ENCODE measurements at regions not wholly inside any gene's neighbourhood (a gene's known extent, or its start where the extent isn't known, plus 50 kb on each side); places are given as distances from the start of the nearest gene placed in this dataset.

DNA sequence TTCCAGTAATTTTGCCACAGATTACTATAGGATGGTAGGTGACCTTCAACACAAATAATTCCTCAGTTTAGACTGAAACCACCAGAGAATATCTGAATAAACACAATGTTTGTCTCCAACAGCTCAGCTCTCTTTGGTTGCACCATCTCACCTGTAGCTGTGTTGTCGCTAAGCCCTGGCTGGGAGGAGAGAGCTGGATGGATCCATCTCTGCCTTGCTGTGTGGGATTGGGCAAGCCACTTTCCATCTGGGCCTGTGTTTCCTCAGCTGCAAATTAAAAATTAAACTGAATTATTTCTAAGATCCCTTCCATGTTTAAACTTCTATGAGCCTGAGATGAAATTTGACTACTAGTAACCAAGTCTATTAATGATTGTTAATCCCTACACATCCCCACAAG is 310.2 kb downstream of the FBXW7 start:
- no peak for DNase-seq (ENCODE audit: low read depth)
- no peak for TF ChIP-seq CTCF (IDR thresholded peaks at IDR 0.05; ENCODE audit: insufficient read depth, low read depth, low read length, missing control alignments)

DNA sequence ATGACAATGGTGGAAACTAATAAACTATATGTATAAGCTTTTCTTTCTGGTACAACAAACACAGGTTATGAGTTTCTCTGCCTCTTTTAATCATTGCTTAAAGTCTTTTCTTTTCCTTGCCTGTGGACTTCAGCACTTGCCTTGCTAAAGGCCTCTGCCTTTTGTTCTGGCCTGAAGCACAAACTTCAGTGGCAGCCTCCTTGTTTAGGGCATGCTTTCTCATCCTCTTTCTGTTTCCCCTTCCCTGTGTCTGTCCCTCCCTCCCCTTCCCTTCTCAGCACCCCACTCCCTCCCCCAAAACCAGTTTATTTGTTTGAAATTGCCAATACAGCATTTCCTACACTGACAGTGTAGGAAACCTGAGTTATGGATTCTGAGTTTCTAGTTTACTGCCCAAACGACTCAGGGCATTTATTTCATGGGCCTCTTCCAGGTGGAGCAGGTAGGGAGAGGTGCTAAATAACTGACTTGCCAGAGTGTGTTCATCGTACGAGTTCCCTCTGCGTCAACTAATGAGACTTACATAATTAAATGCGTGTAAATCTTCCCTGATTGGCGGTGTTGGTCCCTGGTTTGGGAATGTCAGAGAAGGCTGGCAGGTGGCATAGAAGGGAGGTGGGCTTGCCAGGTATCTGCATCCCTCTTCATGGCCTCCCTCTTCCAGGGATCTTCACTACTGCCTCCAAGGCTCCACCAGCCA is 311.0 kb downstream of the FBXW7 start:
- DNase-seq (ENCODE audit: low read depth): no peak
- no peak overlapping the region for H3K4me3 ChIP-seq (ENCODE audit: low read length)
- no peak for TF ChIP-seq CTCF (IDR thresholded peaks at IDR 0.05; ENCODE audit: insufficient read depth, low read depth, low read length, missing control alignments)

More for the DNA sequence above, 310.2 kb downstream of the FBXW7 start:
- no peak overlapping the region for H3K4me3 ChIP-seq (ENCODE audit: low read length)

DNA sequence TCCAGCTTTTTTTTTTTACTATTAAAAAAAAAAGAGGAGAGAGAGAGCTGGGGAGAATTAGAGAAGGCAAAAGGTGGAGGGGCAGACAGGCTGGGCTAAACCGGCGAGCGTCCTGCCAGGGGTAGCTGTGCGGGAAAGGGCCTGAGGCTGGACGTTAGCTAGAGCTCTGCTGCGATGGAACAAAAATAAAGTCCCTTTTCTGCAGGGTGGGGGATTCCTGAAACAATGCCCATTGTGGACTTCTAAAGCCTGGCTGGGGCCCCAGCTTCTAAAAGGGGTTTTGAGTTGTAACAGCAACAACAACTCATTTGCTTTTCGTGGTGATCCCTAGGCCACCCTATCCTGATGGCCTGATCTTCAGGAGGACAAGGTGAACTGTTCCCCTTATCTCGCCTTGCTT is 311.7 kb downstream of the FBXW7 start:
- no peak overlapping the region for H3K4me3 ChIP-seq (ENCODE audit: low read length)
- TF ChIP-seq CTCF (IDR thresholded peaks at IDR 0.05; ENCODE audit: insufficient read depth, low read depth, low read length, missing control alignments): no peak
- DNase-seq (ENCODE audit: low read depth): no peak

- no peak for TF ChIP-seq CTCF (IDR thresholded peaks at IDR 0.05; ENCODE audit: insufficient read depth, low read depth, low read length, missing control alignments)
- no peak overlapping the region for H3K4me3 ChIP-seq (ENCODE audit: low read length)
- DNase-seq (ENCODE audit: low read depth): no peak
These were observed 312.3 kb downstream of the FBXW7 start for GRCh38 chr4:152223600-152223999.

- no peak for TF ChIP-seq CTCF (IDR thresholded peaks at IDR 0.05; ENCODE audit: insufficient read depth, low read depth, low read length, missing control alignments)
- no peak overlapping the region for H3K4me3 ChIP-seq (ENCODE audit: low read length)
- DNase-seq (ENCODE audit: low read depth): no peak
These were observed 313.9 kb downstream of the FBXW7 start for GRCh38 chr4:152221816-152222516.

DNA sequence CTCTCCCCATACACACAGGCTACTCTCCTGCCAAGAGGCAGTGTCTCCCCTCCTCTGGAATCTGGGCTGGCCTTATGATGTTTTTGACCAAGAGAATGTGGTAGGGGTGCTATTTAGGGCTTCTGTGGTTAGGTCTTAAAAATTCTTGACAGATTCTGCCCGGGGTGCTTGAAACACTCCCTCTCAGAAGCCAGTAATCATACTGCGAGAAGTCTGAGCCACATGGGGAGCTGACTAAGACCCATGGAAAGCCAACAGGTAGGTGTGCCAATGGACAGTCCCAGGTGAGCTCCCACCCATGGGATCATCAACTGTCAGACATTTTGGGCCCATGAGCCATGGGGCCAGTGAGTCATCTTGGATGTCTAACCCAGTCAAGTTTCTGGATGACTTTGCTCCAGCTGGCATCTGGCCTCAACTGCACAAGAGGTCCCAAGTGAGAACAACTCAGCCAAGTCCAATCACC is 315.7 kb downstream of the FBXW7 start:
- no peak for TF ChIP-seq CTCF (IDR thresholded peaks at IDR 0.05; ENCODE audit: insufficient read depth, low read depth, low read length, missing control alignments)
- H3K4me3 ChIP-seq (ENCODE audit: low read length): no peak overlapping the region
- peak; percentile 74 for DNase-seq (ENCODE audit: low read depth)

Measured in epithelial cell of esophagus (primary cell).